Transverse colon (tissue), 4 donors: ENCODE measurements at regions not wholly inside any gene's neighbourhood (a gene's known extent, or its start where the extent isn't known, plus 50 kb on each side); places are given as distances from the start of the nearest gene placed in this dataset.

Experiments used
- EP300 ChIP-seq: sonication (generic); formaldehyde crosslinking; IDR thresholded peaks from one replicate; pipeline ENCODE4 v1.6.1; 2017; ENCODE audit warnings: antibody characterized with exemption, low read depth
- POLR2A ChIP-seq: fragments of 450-650 bp; IDR thresholded peaks from one replicate; pipeline ENCODE4 v1.6.1; 2016; ENCODE audit warnings: antibody characterized with exemption, mild to moderate bottlenecking, moderate library complexity
- POLR2AphosphoS5 ChIP-seq, 3 donors: sonication (generic); formaldehyde crosslinking; IDR thresholded peaks; one replicate each; pipeline ENCODE4 v1.6.1; 2016; ENCODE audit warnings: antibody characterized with exemption in 3 of 3
- TF ChIP-seq, protein P1 (sequence below), 5 experiments: fragments of 200-600 bp in 3 of 5; fragments of 450-650 bp in 2 of 5; sonication (generic) in 3 of 5; IDR thresholded peaks; 1 replicate in 2 of 5; 2 replicates in 3 of 5; pipeline ENCODE4 v1.5.1; 2016 to 2017; ENCODE audit warnings: antibody characterized with exemption in 5 of 5, inconsistent platforms in 3 of 5, mild to moderate bottlenecking in 2 of 5, moderate library complexity in 1 of 5

- TF ChIP-seq, protein P1, sequence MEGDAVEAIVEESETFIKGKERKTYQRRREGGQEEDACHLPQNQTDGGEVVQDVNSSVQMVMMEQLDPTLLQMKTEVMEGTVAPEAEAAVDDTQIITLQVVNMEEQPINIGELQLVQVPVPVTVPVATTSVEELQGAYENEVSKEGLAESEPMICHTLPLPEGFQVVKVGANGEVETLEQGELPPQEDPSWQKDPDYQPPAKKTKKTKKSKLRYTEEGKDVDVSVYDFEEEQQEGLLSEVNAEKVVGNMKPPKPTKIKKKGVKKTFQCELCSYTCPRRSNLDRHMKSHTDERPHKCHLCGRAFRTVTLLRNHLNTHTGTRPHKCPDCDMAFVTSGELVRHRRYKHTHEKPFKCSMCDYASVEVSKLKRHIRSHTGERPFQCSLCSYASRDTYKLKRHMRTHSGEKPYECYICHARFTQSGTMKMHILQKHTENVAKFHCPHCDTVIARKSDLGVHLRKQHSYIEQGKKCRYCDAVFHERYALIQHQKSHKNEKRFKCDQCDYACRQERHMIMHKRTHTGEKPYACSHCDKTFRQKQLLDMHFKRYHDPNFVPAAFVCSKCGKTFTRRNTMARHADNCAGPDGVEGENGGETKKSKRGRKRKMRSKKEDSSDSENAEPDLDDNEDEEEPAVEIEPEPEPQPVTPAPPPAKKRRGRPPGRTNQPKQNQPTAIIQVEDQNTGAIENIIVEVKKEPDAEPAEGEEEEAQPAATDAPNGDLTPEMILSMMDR (IDR thresholded peaks at IDR 0.05): no peak
- TF ChIP-seq POLR2AphosphoS5 (IDR thresholded peaks at IDR 0.05) (no peak), EP300 (no peak), POLR2A (no peak)
Observed at GRCh38 chr11:110903378-110903777, 191.1 kb upstream of the ARHGAP20 start.
